Ishikawa (cell line): ENCODE measurements at regions not wholly inside any gene's neighbourhood (a gene's known extent, or its start where the extent isn't known, plus 50 kb on each side); places are given as distances from the start of the nearest gene placed in this dataset.

Experiments
- CEBPB ChIP-seq: IDR thresholded peaks from 2 replicates; pipeline ENCODE4 v1.6.1; 2012
- CREB1 ChIP-seq: IDR thresholded peaks from 2 replicates; pipeline ENCODE4 v1.6.1; 2012; ENCODE audit warnings: low read depth
- EGR1 ChIP-seq: IDR thresholded peaks from 2 replicates; pipeline ENCODE4 v1.6.1; 2012
- EP300 ChIP-seq: IDR thresholded peaks from 2 replicates; pipeline ENCODE4 v1.6.1; 2012; ENCODE audit warnings: borderline replicate concordance
- FOXM1 ChIP-seq: IDR thresholded peaks from 2 replicates; pipeline ENCODE4 v1.6.1; 2012; ENCODE audit warnings: low read depth, borderline replicate concordance
- MAX ChIP-seq: IDR thresholded peaks from 2 replicates; pipeline ENCODE4 v1.6.1; 2012
- NFIC ChIP-seq: IDR thresholded peaks from 2 replicates; pipeline ENCODE4 v1.6.1; 2012
- RAD21 ChIP-seq: IDR thresholded peaks from 2 replicates; pipeline ENCODE4 v1.6.1; 2012; ENCODE audit warnings: low read depth
- TAF1 ChIP-seq: IDR thresholded peaks from 2 replicates; pipeline ENCODE4 v1.6.1; 2012; ENCODE audit warnings: low read depth, mild to moderate bottlenecking
- TCF12 ChIP-seq: IDR thresholded peaks from 2 replicates; pipeline ENCODE4 v1.6.1; 2012; ENCODE audit warnings: low read depth
- TEAD4 ChIP-seq: IDR thresholded peaks from 2 replicates; pipeline ENCODE4 v1.6.1; 2012
- USF1 ChIP-seq: IDR thresholded peaks from 2 replicates; pipeline ENCODE4 v1.6.1; 2012
- YY1 ChIP-seq: IDR thresholded peaks from 2 replicates; pipeline ENCODE4 v1.6.1; 2012; ENCODE audit warnings: low read depth
- ZBTB7A ChIP-seq: IDR thresholded peaks from 2 replicates; pipeline ENCODE4 v1.6.1; 2012; ENCODE audit warnings: low read depth
- TF ChIP-seq, protein P1 (sequence below): IDR thresholded peaks from 2 replicates; pipeline ENCODE4 v1.6.1; 2012; ENCODE audit warnings: low read depth, mild to moderate bottlenecking

DNA sequence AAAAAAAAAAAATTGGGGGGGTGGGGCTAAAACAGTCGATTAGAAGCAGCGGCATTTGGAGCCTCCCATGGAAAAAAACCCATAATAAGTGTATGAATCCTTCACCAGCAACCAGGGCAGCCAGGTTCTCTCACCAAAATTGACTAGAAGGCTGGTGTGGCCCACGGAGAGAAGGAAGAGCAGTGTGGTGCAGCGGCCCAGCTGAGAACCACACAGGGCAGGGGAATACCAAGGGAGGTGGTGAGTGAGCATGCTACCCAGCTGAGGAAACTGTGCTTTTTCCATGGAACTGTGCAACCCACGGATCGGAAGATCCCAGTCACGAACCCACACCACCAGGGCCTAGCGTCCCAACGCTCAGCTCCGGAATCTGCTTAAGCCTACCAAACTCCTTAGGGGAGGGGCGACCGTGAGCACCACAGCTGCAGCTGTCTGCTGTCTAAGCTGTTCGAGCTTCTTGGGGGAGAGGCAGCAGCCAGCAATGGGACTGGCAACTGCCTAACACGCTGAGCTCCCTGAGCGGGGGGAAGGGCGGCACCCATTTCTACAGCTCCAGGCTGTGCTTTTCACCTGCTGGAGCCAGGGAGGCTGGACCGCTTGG is 1037.2 kb upstream of the ACVR2A start:
- TF ChIP-seq TCF12 (no peak), USF1 (no peak), CREB1 (no peak), EGR1 (no peak), FOXM1 (no peak), MAX (no peak), TEAD4 (no peak), RAD21 (no peak), YY1 (no peak), ZBTB7A (no peak), TAF1 (no peak), EP300 (no peak), CEBPB (no peak), NFIC (no peak)
- TF ChIP-seq, protein P1, sequence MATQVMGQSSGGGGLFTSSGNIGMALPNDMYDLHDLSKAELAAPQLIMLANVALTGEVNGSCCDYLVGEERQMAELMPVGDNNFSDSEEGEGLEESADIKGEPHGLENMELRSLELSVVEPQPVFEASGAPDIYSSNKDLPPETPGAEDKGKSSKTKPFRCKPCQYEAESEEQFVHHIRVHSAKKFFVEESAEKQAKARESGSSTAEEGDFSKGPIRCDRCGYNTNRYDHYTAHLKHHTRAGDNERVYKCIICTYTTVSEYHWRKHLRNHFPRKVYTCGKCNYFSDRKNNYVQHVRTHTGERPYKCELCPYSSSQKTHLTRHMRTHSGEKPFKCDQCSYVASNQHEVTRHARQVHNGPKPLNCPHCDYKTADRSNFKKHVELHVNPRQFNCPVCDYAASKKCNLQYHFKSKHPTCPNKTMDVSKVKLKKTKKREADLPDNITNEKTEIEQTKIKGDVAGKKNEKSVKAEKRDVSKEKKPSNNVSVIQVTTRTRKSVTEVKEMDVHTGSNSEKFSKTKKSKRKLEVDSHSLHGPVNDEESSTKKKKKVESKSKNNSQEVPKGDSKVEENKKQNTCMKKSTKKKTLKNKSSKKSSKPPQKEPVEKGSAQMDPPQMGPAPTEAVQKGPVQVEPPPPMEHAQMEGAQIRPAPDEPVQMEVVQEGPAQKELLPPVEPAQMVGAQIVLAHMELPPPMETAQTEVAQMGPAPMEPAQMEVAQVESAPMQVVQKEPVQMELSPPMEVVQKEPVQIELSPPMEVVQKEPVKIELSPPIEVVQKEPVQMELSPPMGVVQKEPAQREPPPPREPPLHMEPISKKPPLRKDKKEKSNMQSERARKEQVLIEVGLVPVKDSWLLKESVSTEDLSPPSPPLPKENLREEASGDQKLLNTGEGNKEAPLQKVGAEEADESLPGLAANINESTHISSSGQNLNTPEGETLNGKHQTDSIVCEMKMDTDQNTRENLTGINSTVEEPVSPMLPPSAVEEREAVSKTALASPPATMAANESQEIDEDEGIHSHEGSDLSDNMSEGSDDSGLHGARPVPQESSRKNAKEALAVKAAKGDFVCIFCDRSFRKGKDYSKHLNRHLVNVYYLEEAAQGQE: no peak

- TF ChIP-seq RAD21 (no peak), EP300 (no peak), MAX (no peak), ZBTB7A (no peak), CREB1 (no peak), TEAD4 (no peak), NFIC (no peak), TAF1 (no peak), EGR1 (no peak), CEBPB (no peak), FOXM1 (no peak), USF1 (no peak), YY1 (no peak)
- TF ChIP-seq, protein P1: no peak
These were observed 1038.3 kb upstream of the ACVR2A start for GRCh38 chr2:146806364-146807005.

DNA sequence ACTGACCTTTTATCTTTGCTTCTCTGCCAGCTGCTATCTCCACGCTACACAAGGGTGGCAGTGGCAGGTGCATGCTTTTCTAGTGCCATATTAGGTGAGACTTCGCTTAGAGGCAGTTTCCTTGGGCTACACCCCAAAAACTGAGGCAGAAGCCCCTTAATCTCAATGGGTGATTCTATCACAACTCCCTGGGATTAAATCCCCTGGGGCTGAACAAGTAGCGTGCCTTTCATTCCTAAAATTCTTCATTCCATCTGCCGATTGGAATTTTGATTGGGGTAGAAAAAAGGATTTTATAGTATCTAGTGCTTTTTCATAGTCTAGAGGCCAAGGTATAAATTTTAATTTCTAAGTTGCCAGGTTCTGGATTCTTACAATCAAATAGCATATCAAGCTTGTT is 1040.5 kb upstream of the ACVR2A start:
- TF ChIP-seq CEBPB (no peak), RAD21 (no peak), MAX (no peak), YY1 (no peak), CREB1 (no peak), ZBTB7A (no peak)
- TF ChIP-seq, protein P1: no peak

GRCh38 chr2:146801886-146802285 is 1042.9 kb upstream of the ACVR2A start:
- TF ChIP-seq CREB1: no peak

- TF ChIP-seq TEAD4: no peak
- no peak for TF ChIP-seq USF1
- TF ChIP-seq EGR1: no peak
- no peak for TF ChIP-seq EP300
- TF ChIP-seq RAD21: no peak
- TF ChIP-seq TAF1: no peak
- TF ChIP-seq NFIC: no peak
- TF ChIP-seq CREB1: no peak
- TF ChIP-seq TCF12: no peak
- no peak for TF ChIP-seq YY1
- TF ChIP-seq, protein P1: no peak
- no peak for TF ChIP-seq CEBPB
- no peak for TF ChIP-seq FOXM1
- no peak for TF ChIP-seq ZBTB7A
- no peak for TF ChIP-seq MAX
These were observed 1058.4 kb upstream of the ACVR2A start for GRCh38 chr2:146786396-146786795.
